ENCODE measurements at regions not wholly inside any gene's neighbourhood (a gene's known extent, or its start where the extent isn't known, plus 50 kb on each side); places are given as distances from the start of the nearest gene placed in this dataset.

GRCh38 chr2:34475156-34475555 is 876.1 kb upstream of the FAM98A start:
- no peak overlapping the region for H3K27ac ChIP-seq
- no peaks in the 10 kb centered on the region for H3K4me1 ChIP-seq
- DNase-seq (no peak), ATAC-seq (no peak)
- H3K4me3 ChIP-seq = no peak overlapping the region
- H3K27me3 ChIP-seq = no peaks in the 10 kb centered on the region
- H3K36me3 ChIP-seq = no peaks in the 10 kb centered on the region
- intact Hi-C loops (cut with DNase I) = no loop called here
- 11% methylated on average over 1 of the region's 1 CpG for WGBS (ENCODE audit: insufficient coverage, low coverage, low lambda C conversion rate, missing lambda C conversion rate)
- no peak for TF ChIP-seq POLR2A (IDR thresholded peaks at IDR 0.05)
- TF ChIP-seq CTCF (IDR thresholded peaks at IDR 0.05) = no peak
- H3K9me3 ChIP-seq = no peaks in the 10 kb centered on the region

GRCh38 chr2:34474646-34475045 is 875.5 kb upstream of the FAM98A start:
- DNase-seq (no peak), ATAC-seq (no peak)
- Histone ChIP-seq H3K27me3 (no peaks in the 10 kb centered on the region), H3K27ac (no peak overlapping the region), H3K4me1 (no peaks in the 10 kb centered on the region), H3K9me3 (no peaks in the 10 kb centered on the region), H3K36me3 (no peaks in the 10 kb centered on the region), H3K4me3 (no peak overlapping the region)
- TF ChIP-seq POLR2A (IDR thresholded peaks at IDR 0.05) = no peak
- TF ChIP-seq CTCF (IDR thresholded peaks at IDR 0.05) = no peak
- intact Hi-C loops (cut with DNase I) = no loop called here
- 71% methylated on average over 1 of the region's 1 CpG for WGBS (ENCODE audit: insufficient coverage, low coverage, low lambda C conversion rate, missing lambda C conversion rate)

- no peak for ATAC-seq
- Histone ChIP-seq H3K27me3 (no peaks in the 10 kb centered on the region), H3K9me3 (peaks cover 0 to 8% (median 0%) of the 10 kb centered on the region in 4 donors), H3K4me3 (no peak overlapping the region), H3K4me1 (no peaks in the 10 kb centered on the region), H3K36me3 (no peaks in the 10 kb centered on the region), H3K27ac (no peak overlapping the region)
- TF ChIP-seq POLR2A (IDR thresholded peaks at IDR 0.05) = no peak
- no peak for TF ChIP-seq CTCF (IDR thresholded peaks at IDR 0.05)
- DNase-seq = no peak
- intact Hi-C loops (cut with DNase I) = no loop called here
Measured at GRCh38 chr2:34447097-34447496, 848.0 kb upstream of the FAM98A start.

- Histone ChIP-seq H3K27ac (no peak overlapping the region), H3K4me1 (no peaks in the 10 kb centered on the region), H3K36me3 (no peaks in the 10 kb centered on the region), H3K9me3 (peaks cover 0 to 3% (median 0%) of the 10 kb centered on the region in 4 donors), H3K4me3 (no peak overlapping the region), H3K27me3 (no peaks in the 10 kb centered on the region)
- intact Hi-C loops (cut with DNase I) = no loop called here
- no peak for ATAC-seq
- DNase-seq = no peak
- TF ChIP-seq CTCF (IDR thresholded peaks at IDR 0.05) = no peak
- no peak for TF ChIP-seq POLR2A (IDR thresholded peaks at IDR 0.05)
- WGBS (ENCODE audit: insufficient coverage, low coverage, low lambda C conversion rate, missing lambda C conversion rate) = 89% methylated on average over 2 of the region's 2 CpGs
Measured at GRCh38 chr2:34423301-34423700, 824.2 kb upstream of the FAM98A start.

- H3K9me3 ChIP-seq = peaks cover 0 to 3% (median 0%) of the 10 kb centered on the region in 4 donors
- intact Hi-C loops (cut with DNase I) = no loop called here
- H3K4me1 ChIP-seq = no peaks in the 10 kb centered on the region
- no peaks in the 10 kb centered on the region for H3K27me3 ChIP-seq
- H3K4me3 ChIP-seq = no peak overlapping the region
- TF ChIP-seq CTCF (IDR thresholded peaks at IDR 0.05) (no peak), POLR2A (IDR thresholded peaks at IDR 0.05) (no peak)
- DNase-seq (no peak), ATAC-seq (no peak)
- H3K36me3 ChIP-seq = no peaks in the 10 kb centered on the region
- H3K27ac ChIP-seq = no peak overlapping the region
Measured at GRCh38 chr2:34419856-34420255, 820.8 kb upstream of the FAM98A start.

All from right lobe of liver (tissue), 6 donors.